Left renal pelvis (tissue), 4 donors: ENCODE measurements at regions not wholly inside any gene's neighbourhood (a gene's known extent, or its start where the extent isn't known, plus 50 kb on each side); places are given as distances from the start of the nearest gene placed in this dataset.

Source experiments
- DNase-seq, 4 donors: peaks; one replicate each; pipeline ENCODE4 v3.0.0-alpha.2; 2013; ENCODE audit warnings: low read depth in 4 of 4, low spot score in 3 of 4

DNA sequence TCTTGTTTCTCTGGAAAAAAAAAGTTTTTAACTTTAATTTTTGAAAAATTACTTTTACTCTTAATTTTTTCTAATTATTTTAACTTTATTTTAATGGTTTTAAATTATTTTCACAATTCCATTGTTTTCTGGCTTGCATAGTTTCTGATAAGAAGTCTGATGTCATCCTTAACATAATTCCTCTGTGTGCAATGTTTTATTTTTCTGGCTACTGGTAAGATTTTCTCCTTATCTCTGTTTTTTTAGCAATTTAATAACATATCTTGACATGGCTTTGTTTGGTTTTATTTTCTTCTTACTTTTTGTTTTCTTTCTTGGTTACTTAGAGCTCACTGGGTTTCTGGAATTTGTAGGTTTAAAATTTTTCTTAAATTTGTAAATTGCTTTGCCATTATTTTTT is 114.8 kb downstream of the TBXT start:
- no peak for DNase-seq

DNA sequence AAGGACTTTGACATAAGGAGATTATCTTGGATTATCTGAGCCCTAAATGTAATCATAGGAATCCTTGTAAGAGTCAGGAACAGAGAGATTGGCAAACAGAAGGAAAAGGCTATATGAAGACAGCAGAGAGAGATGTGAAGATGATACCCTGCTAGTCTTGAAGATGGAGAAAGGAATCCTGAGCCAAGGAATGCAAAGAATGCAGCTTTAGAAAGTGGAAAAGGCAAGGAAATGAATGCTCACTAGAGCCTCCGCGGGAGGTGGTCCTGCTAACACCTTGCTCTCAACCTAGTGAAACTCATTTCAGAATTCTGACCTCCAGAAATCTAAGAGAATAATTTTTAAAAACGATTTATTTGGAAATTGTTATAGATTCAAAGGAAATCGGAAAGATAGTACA is 117.1 kb downstream of the TBXT start:
- no peak for DNase-seq

GRCh38 chr6:166046982-166047381 is 120.7 kb downstream of the TBXT start:
- no peak for DNase-seq

DNA sequence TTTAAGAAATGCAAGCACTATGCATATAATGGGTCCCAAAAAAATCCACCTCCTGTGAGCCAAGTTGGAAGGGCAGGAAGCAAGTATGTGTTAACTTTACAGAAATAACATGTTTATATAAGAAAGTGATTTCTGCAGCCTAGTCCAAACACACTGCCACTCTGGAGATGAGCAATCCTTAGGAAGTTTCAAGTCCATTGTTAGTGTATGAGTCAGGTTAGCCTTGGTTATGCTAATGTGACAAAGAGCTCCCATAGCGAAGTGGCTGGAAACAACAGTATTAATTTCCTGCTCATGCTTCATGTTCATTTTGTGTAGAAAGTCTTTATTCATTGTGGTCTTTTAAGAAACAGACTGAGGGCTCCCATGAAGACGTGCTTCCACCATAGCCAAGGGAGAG is 121.4 kb downstream of the TBXT start:
- DNase-seq: no peak

DNA sequence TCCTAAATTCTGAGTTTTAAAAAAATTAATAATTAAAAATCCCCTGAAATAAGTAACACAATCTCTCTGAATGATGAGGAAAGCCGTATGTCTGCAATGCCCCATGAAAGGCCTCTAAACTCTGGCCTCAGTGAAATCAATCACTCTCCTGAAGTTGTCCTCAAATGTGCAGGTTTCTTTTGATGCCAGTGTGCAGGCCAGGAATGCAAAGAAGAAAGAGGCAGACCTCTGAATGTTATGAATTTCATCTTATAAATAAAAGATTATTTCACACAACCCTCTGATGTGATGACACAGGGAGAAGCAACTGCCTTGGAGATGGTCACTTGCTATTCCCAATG is 121.8 kb downstream of the TBXT start:
- DNase-seq: no peak

DNA sequence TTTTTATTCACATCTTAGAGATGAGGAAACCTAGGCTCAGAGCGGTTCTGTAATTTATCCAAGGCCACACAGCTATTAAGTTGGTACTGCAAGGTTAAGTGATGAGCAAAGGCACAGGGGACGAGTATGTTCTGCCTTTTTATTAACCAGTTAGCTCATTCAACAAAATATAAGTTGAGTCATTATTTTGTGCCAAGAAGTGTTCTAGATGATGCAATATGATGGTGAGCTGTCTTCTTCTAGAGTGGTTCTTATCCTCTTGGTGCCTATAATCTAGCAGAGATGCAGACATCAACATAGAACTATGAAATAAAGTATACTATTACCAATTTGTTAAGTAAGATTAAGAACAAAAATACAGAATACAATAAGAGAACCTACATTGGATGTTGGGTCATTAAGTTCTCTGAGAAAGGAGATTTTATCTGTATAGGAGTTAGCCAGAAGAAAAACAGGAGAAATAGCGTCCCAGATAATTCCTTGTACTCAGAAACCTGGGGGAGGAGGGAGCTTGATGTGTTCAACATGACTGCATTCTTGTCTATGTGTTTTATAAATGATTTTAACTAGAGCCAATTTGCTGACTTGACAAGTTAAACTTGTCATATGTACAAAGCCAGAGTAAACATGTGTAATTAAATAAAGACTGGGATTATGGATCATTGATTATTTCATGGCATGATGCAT is 122.3 kb downstream of the TBXT start:
- no peak for DNase-seq

GRCh38 chr6:166041277-166041676 is 126.4 kb downstream of the TBXT start:
- no peak for DNase-seq

DNA sequence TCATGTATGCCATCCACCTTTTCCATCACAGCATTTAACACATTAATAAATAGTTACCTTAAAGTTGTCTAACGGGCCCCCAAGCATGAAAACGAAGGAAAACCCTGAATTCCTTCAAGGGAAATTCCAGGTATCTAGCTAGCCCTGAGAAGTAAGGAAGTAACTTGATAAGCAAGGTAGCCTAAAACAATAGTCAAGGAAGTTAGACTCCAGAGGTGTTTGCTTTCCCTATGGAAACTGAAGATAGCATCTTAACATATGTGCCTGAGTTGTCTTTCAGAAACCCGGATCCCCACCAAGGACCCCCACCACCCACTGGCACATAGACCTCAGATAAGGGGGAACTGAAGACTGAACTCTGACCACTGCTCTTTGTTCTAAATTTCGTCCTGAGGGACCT is 127.4 kb downstream of the TBXT start:
- no peak for DNase-seq

GRCh38 chr6:166036316-166037095 is 131.1 kb downstream of the TBXT start:
- no peak for DNase-seq

GRCh38 chr6:166032366-166033200 is 135.1 kb downstream of the TBXT start:
- DNase-seq: no peak

DNA sequence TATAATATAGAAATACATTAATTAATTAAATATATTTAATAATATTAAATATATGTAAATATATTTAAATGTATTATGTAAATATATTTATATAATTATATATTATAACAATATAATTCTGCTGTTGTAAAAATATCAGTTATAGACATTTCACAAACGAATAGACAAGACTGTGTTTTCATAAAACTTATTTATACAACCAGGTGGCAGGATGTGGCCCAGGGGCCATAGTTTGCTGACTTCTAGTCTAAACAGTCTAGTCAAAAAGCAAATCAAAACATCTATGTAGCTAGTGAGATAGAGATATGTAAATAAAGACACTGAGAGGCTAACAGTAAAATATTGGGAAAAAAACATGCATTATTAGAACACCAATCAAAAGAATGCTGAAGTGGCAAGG is 136.4 kb downstream of the TBXT start:
- DNase-seq: no peak

GRCh38 chr6:166029506-166029905 is 138.1 kb downstream of the TBXT start:
- no peak for DNase-seq

DNA sequence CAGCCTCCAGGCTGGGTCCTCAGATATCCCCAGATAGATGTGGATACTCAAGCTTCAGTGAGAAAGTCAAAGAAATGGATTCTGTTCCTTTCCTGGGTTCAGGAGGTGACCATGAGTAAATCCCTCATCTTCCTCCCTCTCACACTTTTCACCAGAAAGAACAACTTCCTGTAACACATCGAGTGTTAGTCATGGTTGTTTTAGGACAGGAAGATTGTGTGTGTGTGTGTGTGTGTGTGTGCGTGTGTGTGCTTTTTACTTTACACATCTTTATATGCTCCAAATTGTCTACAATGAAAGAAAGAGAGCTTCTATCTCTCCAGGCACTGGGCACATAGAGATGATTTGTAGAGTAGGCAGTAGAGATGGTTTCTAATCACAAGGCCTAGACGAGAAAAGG is 139.9 kb downstream of the TBXT start:
- no peak for DNase-seq

DNA sequence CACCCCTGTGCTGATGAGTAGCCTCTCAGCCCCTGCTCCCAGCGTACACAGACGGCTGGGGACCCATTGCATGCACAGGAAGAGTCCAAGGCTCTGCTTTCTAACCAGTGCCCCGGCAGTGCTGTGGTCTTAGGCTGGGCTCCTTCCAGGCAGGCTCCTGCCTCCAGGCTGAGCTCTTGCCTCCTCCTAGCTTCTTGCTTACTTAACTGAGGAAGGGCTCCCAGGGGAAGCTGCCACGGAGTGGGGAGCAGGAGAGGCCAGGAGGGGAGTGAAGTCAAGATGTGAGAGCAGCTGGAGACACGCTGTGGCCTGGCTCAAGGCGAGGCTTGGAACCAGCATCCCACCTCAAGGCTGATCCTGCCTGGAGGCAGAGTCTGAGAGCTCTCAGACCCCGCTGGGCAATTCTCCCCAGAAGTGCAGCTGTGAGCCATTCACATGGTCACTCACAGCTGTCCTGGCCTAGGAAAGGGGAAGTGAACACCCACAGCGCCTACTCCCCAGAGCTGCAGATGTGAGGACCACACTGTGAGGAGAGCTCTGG is 141.0 kb downstream of the TBXT start:
- no peak for DNase-seq

DNA sequence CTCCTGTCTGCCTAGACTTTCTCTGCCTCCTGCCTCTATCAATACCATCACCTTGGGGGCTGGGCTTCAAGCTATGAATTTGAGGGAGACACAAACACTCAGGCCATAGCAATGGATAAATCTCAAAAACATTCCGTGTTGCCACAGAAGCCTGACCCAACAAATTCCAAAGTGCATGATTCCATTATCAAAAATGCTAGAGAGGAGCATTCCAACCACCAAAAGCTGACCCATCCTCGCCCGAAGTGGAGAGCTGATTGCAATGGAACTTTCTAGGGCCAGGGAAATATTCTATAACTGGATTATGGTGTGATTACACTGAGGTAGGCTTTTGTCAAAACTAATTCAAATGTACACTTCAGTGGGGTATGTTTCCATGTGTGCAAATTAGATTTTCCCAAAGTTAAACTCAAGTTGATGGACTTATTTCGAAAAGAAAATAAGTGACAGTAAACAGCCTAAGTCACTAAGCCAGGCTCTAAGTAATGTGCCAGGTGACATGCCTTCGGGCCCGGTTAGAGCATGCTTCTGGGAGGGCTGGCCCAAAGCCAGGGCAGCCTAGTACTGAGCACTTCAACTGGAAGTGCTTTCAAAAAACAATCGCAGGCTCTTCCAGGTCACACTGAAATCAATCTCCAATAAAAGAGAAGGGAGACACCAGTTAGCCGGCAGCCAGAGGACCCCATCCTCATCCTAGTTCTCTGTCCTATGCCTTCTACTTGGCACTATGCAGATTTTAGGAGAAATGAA is 142.3 kb downstream of the TBXT start:
- no peak for DNase-seq

DNA sequence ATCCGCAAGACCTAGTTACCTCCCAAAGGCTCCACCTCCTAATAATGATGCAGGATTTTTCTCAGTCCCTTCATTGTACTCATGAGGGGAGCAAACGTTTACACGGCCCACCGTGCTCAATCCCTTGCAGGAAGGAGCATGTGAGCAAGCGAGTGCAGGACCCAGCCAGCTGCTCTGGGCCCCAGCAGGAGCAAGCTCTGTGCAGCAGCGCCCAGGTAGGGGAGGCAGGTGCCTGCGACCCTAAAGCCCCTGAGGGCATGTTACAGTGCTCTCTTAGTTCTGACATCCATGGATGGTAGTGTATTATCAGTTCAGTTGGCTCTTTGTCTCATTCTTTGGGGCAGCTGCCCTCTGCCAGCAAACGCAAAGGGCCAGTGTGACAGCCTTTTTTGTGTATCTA is 143.4 kb downstream of the TBXT start:
- DNase-seq: no peak

- DNase-seq: no peak
Measured at GRCh38 chr6:166023273-166023989, 144.2 kb downstream of the TBXT start.

DNA sequence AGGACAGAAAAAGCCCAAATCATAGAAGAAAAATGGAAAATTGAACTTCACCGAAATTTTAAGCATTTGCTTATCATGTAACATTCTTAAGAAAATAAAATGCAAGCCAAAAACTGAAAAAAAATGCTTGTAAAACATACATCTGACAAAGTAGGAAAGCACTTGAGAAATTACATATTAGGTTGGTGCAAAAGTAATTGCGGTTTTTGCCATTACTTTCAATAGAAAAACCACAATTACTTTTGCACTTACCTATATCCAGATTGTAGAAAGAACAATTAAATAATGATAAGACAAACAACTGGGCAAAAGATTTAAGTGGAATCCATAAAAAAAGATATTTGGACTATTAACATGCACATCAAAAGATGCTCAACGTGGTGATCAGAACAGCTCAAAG is 146.2 kb downstream of the TBXT start:
- no peak for DNase-seq

DNA sequence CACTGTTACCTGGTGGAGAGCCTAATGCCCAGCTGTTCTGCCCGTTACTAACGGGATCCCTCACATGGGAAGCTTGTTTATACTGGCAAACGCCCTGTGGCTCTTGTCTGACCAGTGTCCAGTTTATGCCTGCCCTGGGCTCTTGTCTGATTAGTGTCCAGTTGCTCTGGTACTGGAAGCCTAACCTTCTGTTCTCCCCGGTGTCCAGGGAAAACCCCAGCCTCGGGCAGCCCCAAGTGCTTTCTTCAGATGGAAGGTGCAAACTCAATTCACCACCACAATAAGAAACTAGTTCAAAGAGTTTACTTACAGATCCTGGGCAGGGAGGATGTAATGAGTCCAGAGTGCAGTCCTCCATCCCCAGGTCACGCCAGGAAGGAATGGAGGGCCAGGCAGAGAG is 148.4 kb downstream of the TBXT start:
- no peak for DNase-seq

- no peak for DNase-seq
Measured at GRCh38 chr6:166017032-166017635, 150.5 kb downstream of the TBXT start.
